D341Med (cell line): ENCODE measurements at regions not wholly inside any gene's neighbourhood (a gene's known extent, or its start where the extent isn't known, plus 50 kb on each side); places are given as distances from the start of the nearest gene placed in this dataset.
"Not testable (repeated sequence)": the region's sequence is repeated elsewhere in the genome, so short reads cannot be mapped to it uniquely, and the experiment has no call there.

Source experiments
- DNase-seq: peaks from one replicate; pipeline ENCODE4 v3.0.0; 2012; ENCODE audit warnings: low spot score

DNA sequence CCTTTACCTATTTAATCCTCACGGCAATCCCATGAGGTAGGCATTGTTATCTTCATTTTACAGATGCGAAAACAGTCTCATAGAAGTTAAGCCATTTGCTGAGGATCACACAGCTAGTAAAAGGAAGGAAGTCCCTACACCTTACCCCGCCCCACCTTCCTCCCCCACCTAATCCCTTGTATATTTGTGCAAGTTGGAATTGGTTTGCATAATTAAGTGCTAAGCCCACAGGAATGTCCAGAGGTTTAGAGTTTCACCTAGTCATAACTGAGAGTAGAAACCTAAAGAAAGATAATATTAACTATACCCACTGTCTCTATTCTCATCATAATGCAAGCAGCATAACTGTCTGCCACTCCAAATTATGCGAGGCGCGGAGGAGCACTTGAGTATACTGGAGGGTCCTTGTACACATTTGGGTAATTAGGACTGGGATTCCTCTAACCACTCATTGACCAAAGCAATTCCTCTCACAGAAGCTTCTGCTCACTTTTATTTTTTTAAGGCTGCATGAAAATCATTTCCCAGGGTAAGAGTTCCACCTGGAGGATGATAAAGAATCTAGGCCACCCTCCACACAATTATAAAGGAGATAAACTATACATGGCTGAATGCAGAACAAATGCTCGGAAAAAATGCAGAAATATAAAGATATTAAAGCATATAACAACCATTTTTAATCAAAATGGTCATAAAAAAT lies 199.9 kb downstream of the FAM181B start:
- DNase-seq, result no peak

- no peak for DNase-seq
These were observed 203.7 kb downstream of the FAM181B start for GRCh38 chr11:82529936-82530335.

- DNase-seq, result no peak
These were observed 206.5 kb downstream of the FAM181B start for GRCh38 chr11:82527081-82527584.

DNA sequence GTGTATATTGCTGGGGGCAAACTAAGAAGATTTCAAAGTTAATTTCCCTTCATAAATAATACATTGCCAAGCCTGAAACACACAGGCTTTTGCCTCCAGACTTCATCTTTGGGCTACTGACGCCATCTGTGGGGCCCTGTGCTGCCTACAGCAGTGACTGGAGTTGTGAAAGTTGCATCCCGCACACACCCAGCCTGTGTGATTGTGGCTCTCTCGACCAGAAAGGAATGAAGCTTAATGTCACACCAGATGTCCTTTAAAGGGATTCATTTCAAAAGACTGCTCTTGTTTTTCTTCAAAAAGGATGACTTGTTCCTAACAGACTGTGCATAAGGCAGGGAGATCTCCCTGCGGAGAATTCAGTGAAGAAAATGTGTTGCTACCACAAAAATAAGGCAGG lies 210.5 kb downstream of the FAM181B start:
- peak; percentile 61 for DNase-seq

DNA sequence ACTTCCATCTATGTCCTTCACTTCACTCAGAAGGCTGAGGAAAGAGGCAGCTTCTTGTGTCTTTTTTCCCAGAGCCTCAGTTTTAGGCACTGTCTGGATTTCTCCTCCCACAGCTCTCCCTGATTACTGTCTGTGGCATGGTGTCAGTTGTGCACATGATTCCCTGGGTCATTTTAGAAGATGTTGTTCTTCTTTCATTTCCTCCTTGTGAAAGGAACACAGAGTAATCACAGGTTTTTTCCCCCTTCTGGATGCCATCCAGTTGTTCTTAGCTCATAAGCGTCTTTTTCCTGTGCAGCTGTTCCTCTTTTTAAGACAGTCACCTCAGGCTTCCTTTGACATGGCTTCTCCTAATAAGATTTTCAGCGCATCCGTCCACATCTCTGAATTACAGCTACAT lies 212.2 kb downstream of the FAM181B start:
- no peak for DNase-seq

DNA sequence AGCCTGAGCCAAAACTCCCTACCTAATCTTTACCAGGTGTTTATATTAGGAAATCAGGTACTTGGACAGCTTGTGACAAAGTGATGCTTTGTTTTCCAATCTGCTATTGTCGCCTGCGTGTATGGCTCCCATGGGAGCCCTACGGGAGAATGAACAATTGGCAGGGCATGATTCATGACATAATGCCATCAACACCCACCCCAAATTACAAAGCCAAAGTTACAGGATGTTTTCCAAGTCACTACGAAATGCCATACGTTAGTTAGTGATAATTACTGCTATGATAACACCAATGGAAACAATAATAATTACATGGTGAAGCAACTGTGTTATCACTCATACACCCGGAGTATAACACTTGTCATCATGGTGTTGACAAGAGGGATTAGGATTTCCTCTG lies 226.4 kb downstream of the FAM181B start:
- peak; percentile 44 for DNase-seq

DNA sequence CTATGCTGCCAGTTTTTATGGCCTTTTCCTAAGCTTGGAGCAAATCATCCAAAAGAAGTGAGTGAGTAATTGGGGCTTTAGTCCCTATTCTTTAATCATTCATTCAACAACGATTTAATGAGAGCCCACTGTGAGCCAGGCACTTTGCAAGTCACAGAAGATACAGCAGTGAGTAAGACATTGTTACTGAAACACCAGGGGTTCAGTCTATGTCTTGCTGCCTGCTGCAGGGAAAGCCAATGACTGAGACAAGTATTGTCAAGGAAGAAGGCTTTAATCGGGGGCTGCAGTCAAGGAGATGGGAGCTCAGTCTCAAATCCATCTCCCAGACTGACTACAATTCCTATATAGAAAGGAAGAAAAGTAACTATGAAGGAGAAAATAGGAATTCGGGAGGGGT lies 228.3 kb downstream of the FAM181B start:
- DNase-seq, result no peak

- not testable (repeated sequence) for DNase-seq
These were observed 232.5 kb downstream of the FAM181B start for GRCh38 chr11:82501174-82501573.

DNA sequence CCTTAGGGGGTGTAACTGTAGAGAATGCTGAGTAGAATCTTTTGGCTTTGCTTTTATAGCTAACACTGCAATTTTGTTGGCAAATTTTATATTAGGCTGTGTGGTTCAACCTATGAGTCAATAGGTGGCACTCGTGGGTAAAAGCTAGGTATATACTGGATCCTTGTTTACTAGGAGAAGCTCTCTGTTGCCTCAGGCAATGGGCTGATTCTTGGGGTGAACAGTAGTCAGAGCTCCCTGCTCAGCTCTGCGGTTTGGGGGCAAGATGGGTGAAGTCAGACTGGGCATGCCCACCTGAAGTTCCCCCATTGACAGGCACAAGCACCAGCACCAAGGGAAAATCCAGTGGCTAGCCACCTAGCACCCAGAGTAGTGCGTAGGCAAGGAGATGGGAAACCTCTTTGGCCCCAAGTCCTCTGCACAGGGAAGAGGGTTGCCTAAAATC lies 238.7 kb downstream of the FAM181B start:
- peak; percentile 45 for DNase-seq

- DNase-seq, result no peak
These were observed 258.8 kb downstream of the FAM181B start for GRCh38 chr11:82474876-82475275.

DNA sequence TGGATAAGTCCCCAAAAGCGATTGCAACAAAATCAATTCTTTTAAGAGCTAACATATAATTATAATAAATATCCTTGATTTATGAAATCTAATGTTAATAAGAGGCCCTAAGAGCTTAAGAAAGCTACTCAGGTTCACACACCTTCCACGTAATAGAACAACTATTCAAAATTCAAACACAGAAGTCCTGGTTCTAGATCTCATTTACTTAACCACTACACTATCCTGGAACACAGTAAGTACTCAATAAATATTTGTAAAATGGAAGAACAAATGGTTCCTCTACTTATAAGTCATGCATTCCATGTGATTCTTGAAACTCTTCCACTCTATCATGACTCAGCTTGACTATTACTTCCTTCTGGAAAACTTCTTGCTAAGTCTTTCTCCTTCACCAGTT lies 268.2 kb downstream of the FAM181B start:
- no peak for DNase-seq

- DNase-seq, result peak; percentile 36
These were observed 270.9 kb downstream of the FAM181B start for GRCh38 chr11:82462608-82463242.

DNA sequence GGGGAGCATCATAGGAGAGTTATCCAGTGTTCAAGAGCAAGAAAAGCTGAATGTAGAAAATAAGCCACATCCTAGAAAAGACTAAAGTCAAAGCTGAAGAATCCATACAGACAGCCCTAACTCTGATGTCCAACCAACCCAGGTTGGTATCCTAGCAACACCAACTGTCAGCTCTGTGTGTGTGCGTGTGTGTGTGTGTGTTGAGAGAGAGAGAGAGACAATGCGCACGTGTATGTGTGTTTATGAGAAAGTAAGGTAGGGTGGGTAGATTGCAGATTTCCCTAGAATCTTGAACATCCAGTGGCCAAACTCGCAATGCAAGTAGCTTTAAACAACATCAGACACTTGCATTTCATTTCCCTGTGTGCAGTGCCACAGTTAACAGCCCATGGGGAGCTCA lies 274.9 kb downstream of the FAM181B start:
- DNase-seq, result no peak

- DNase-seq, result no peak
These were observed 275.5 kb downstream of the FAM181B start for GRCh38 chr11:82458147-82458546.

DNA sequence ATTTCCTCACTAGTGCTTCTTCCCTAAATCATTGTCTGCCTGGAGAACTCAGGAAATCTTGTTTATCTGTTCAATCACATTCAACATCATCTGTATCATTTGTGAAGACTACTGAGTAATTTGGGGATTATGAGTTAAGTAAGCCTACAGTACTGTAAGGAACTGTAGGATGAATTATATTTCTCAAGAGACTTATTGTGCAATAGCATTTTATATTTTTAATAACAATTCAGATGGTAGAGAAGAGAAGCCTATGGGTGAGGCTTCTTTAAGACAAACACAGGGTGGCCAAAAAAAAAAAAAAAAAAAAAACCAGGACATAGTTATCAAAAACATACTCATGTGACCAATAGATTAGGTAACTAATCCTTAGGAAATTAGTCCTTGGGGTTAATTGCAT lies 282.7 kb downstream of the FAM181B start:
- no peak for DNase-seq

GRCh38 chr11:82406611-82407010 lies 327.1 kb downstream of the FAM181B start:
- no peak for DNase-seq

DNA sequence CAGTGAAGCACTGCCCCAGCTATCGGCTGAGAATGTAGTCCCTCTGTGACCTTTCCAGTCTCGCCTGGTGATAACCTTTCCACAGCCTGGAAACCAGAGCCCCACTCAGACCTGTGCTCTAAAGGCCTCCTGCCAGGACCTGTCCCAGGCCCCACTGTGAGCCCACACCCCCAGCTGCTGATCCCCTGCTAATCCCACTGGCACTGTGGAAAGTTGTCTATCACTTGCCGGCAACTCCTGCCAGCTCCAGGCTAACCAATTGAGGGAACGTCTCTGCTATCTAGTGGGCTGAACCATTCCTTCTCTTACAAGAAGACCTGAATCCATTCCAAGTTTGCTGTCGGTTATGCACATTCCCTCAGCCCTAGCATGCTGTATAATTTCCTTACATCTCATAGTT lies 328.2 kb downstream of the FAM181B start:
- peak; percentile 33 for DNase-seq

- DNase-seq, result no peak
These were observed 328.7 kb downstream of the FAM181B start for GRCh38 chr11:82404981-82405380.

DNA sequence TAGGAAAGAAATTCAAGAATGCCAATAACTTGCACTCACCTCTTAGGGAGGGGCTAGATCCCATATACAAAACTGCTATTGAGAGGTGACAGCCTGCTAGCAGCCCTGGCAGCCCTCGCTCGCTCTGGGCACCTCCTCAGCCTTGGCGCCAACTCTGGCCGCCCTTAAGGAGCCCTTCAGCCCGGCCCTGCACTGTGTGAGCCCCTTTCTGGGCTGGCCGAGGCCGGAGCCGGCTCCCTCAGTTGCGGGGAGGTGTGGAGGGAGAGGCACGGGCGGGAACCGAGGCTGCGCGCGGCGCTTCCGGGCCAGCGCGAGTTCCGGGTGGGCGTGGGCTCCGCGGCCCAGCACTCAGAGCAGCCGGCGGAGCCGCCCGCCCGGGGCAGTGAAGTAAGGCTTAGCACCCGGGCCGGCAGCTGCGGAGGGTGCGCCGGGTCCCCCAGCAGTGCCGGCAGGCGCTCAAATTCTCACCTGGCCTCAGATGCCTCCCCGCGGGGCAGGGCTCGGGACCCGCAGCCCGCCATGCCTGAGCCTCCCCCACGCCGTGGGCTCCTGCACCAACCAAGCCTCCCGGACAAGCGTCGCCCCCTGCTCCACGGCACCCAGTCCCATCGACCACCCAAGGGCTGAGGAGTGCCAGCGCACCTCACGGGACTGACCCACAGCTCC lies 329.9 kb downstream of the FAM181B start:
- no peak for DNase-seq

- no peak for DNase-seq
These were observed 335.3 kb downstream of the FAM181B start for GRCh38 chr11:82398300-82398815.

- not testable (repeated sequence) for DNase-seq
These were observed 337.0 kb downstream of the FAM181B start for GRCh38 chr11:82396639-82397038.

DNA sequence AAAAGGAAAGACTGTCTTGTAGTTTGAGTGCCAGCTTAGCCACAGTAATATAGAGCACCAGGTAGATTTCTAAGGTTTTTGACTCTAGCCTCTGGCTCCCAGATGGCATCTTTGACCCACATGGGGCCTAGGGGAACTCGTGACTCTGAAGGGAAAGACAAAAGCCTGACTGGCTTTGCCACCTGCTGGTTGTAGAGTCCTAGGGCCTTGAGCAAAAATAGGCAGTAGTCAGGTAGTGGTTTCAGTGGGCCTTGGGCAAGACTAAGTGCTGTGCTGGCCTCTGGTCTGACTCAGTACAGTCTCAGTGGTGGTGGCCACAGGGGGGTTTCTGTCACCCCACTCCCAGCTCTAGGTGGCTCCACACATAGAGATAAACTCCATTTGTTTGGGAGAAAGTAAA lies 349.4 kb downstream of the FAM181B start:
- no peak for DNase-seq
